Esophagus muscularis mucosa (tissue), 4 donors: ENCODE measurements at regions not wholly inside any gene's neighbourhood (a gene's known extent, or its start where the extent isn't known, plus 50 kb on each side); places are given as distances from the start of the nearest gene placed in this dataset.
"Not testable (repeated sequence)": the region's sequence is repeated elsewhere in the genome, so short reads cannot be mapped to it uniquely, and the experiment has no call there.

ENCODE experiments used
- DNase-seq: peaks from one replicate; pipeline ENCODE4 v3.0.0-alpha.2; 2017; ENCODE audit errors: extremely low spot score
- H3K27ac ChIP-seq, 4 donors: fragments of 200-600 bp; sonication (generic); replicated peaks in 1 of 4; 1 replicate in 3 of 4; 2 replicates in 1 of 4; pipeline ENCODE4 v1.5.1; 2016 to 2019; ENCODE audit warnings: mild to moderate bottlenecking in 1 of 4
- H3K27me3 ChIP-seq, 4 donors: fragments of 200-600 bp; sonication (generic); one replicate each; pipeline versions ENCODE4 v1.5.1 to v1.6.0; 2016 to 2019
- H3K36me3 ChIP-seq, 4 donors: fragments of 200-600 bp; sonication (generic); one replicate each; pipeline ENCODE4 v1.5.1; 2016 to 2019
- H3K4me1 ChIP-seq, 4 donors: fragments of 200-600 bp; sonication (generic); one replicate each; pipeline ENCODE4 v1.5.1; 2016 to 2019
- H3K4me3 ChIP-seq, 4 donors: fragments of 200-600 bp; sonication (generic); 1 replicate in 2 of 4; 2 replicates in 2 of 4; pipeline ENCODE4 v1.5.1; 2016 to 2019; ENCODE audit warnings: mild to moderate bottlenecking in 4 of 4, moderate library complexity in 1 of 4
- H3K9me3 ChIP-seq, 4 donors: fragments of 200-600 bp; sonication (generic); 1 replicate in 3 of 4; 2 replicates in 1 of 4; pipeline ENCODE4 v1.5.1; 2016 to 2019
- EP300 ChIP-seq: sonication (generic); formaldehyde crosslinking; IDR thresholded peaks from one replicate; pipeline ENCODE4 v1.6.1; 2017; ENCODE audit warnings: antibody characterized with exemption
- POLR2A ChIP-seq: fragments of 450-650 bp; IDR thresholded peaks from one replicate; pipeline ENCODE4 v1.6.1; 2017; ENCODE audit warnings: antibody characterized with exemption, moderate library complexity, mild to moderate bottlenecking, low read depth
- POLR2AphosphoS5 ChIP-seq, 2 donors: sonication (generic); formaldehyde crosslinking; IDR thresholded peaks; one replicate each; pipeline ENCODE4 v1.6.1; 2017; ENCODE audit warnings: antibody characterized with exemption in 2 of 2
- WGBS: methylation state at CpG from one replicate; pipeline ENCODE4 v1.1.5; 2018; 5-methylcytosine and 5-hydroxymethylcytosine counted together
- intact Hi-C: fragments of 100-400 bp; cut with DNase I; formaldehyde crosslinking; loops from one replicate; pipeline ENCODE4 v1.15.1; 2023
- TF ChIP-seq, protein P1 (sequence below), 3 experiments: fragments of 200-600 bp in 2 of 3; fragments of 450-650 bp in 1 of 3; sonication (generic) in 2 of 3; IDR thresholded peaks; one replicate each; pipeline ENCODE4 v1.5.1; 2017 to 2019; ENCODE audit warnings: antibody characterized with exemption in 3 of 3, mild to moderate bottlenecking in 2 of 3, moderate library complexity in 1 of 3

DNA sequence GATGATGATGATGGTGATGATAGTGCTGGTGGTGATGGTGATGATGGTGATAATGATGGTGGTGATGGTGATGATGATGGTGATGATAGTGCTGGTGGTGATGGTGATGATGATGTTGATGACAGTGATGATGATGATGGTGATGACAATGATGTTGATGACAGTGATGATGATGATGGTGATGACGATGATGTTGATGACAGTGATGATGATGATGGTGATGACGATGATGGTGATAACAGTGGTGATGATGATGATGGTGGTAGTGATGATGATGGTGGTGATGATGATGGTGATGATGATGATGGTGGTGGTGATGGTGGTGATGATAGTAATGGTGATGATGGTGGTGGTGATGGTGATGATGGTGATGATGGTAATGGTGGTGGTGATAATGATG lies 80.1 kb upstream of the MXRA5 start:
- intact Hi-C loops = no loop called here
- Histone ChIP-seq H3K4me1 (no peaks in the 10 kb centered on the region), H3K36me3 (no peaks in the 10 kb centered on the region), H3K27ac (no peak overlapping the region), H3K4me3 (no peak overlapping the region), H3K27me3 (no peaks in the 10 kb centered on the region), H3K9me3 (no peaks in the 10 kb centered on the region)
- TF ChIP-seq POLR2AphosphoS5 (IDR thresholded peaks at IDR 0.05) (no peak), POLR2A (no peak), EP300 (no peak)
- TF ChIP-seq, protein P1, sequence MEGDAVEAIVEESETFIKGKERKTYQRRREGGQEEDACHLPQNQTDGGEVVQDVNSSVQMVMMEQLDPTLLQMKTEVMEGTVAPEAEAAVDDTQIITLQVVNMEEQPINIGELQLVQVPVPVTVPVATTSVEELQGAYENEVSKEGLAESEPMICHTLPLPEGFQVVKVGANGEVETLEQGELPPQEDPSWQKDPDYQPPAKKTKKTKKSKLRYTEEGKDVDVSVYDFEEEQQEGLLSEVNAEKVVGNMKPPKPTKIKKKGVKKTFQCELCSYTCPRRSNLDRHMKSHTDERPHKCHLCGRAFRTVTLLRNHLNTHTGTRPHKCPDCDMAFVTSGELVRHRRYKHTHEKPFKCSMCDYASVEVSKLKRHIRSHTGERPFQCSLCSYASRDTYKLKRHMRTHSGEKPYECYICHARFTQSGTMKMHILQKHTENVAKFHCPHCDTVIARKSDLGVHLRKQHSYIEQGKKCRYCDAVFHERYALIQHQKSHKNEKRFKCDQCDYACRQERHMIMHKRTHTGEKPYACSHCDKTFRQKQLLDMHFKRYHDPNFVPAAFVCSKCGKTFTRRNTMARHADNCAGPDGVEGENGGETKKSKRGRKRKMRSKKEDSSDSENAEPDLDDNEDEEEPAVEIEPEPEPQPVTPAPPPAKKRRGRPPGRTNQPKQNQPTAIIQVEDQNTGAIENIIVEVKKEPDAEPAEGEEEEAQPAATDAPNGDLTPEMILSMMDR (IDR thresholded peaks at IDR 0.05) = no peak
- DNase-seq = no peak
- WGBS = 95% methylated on average over 2 of the region's 2 CpGs

DNA sequence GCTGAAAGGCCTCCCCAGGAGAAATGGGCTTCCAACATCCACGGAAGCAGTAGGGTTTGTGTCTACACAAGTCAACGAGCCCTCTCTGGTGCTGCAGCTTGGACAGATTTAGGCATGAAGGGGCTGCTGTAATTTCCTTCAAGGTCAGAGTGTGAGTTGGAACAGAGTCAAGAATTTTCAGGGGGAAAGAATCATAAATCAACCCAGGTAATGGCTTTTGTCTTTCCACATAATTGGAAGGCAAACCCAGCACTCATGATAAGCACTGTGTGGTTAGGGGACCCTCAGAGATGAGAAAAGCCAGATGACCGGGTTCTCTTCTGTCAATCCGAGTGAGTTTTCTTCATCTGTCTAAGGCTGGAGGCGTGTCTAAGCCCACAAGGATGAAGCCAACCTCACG lies 78.6 kb upstream of the MXRA5 start:
- Histone ChIP-seq H3K4me1 (no peaks in the 10 kb centered on the region), H3K36me3 (no peaks in the 10 kb centered on the region), H3K4me3 (no peak overlapping the region), H3K27me3 (no peaks in the 10 kb centered on the region), H3K27ac (no peak overlapping the region), H3K9me3 (no peaks in the 10 kb centered on the region)
- intact Hi-C loops = no loop called here
- TF ChIP-seq EP300 (no peak), POLR2AphosphoS5 (IDR thresholded peaks at IDR 0.05) (no peak), POLR2A (no peak)
- TF ChIP-seq, protein P1 (IDR thresholded peaks at IDR 0.05) = no peak
- WGBS = 67% methylated on average over 6 of the region's 6 CpGs
- no peak for DNase-seq

DNA sequence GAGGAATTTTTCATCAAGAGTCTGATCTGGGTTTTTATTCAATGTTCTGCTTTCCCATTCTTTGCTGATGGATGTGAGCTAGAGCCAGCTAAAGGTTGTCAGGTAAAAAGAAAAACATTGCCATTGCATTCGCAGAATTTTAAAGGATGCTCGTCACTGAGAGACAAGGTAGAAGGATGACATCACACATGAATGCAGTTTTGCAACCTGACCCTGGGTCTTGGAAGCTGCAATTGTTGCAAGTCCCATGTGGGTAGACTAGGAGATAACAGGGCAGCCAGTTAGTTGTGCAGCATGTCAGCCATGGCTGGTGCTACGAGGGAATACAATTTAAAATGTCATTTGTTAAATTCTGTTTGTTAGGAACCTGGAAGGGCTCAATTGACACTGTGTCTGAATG lies 73.9 kb upstream of the MXRA5 start:
- 62% methylated on average over 3 of the region's 3 CpGs for WGBS
- TF ChIP-seq, protein P1 (IDR thresholded peaks at IDR 0.05) = no peak
- TF ChIP-seq EP300 = no peak
- TF ChIP-seq POLR2AphosphoS5 (IDR thresholded peaks at IDR 0.05) = no peak
- TF ChIP-seq POLR2A = no peak

DNA sequence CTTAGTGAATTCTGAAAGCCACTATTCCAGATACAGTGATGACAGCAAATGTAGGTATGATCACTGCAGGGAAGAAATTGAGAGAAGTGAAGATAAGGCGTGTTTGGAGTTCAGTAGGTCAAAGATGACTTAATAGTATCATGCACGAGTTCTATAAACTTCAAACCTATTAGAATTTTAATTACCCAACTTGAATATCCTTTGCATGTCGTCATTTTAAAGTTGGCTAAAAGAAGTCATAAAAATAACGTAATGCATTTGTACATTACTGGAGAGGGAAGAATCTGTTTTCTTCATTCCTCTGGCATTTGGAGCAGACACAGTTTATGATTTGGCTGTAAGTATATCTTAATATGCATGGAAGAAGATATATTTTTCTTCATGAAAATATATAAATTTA lies 68.6 kb upstream of the MXRA5 start:
- peaks cover 0 to 7% (median 0%) of the 10 kb centered on the region in 4 donors for H3K9me3 ChIP-seq
- no peaks in the 10 kb centered on the region for H3K36me3 ChIP-seq
- 60% methylated on average over 4 of the region's 4 CpGs for WGBS
- intact Hi-C loops = no loop called here
- TF ChIP-seq EP300 (no peak), POLR2AphosphoS5 (IDR thresholded peaks at IDR 0.05) (no peak), POLR2A (no peak)
- TF ChIP-seq, protein P1 (IDR thresholded peaks at IDR 0.05) = no peak
- no peak overlapping the region for H3K27ac ChIP-seq
- no peak for DNase-seq
- no peak overlapping the region for H3K4me3 ChIP-seq
- H3K4me1 ChIP-seq = no peaks in the 10 kb centered on the region
- H3K27me3 ChIP-seq = no peaks in the 10 kb centered on the region

More for the DNA sequence above, 73.9 kb upstream of the MXRA5 start:
- H3K9me3 ChIP-seq = no peaks in the 10 kb centered on the region
- intact Hi-C loops = no loop called here
- H3K27me3 ChIP-seq = no peaks in the 10 kb centered on the region
- no peak for DNase-seq
- no peaks in the 10 kb centered on the region for H3K36me3 ChIP-seq
- H3K27ac ChIP-seq = no peak overlapping the region
- no peaks in the 10 kb centered on the region for H3K4me1 ChIP-seq
- no peak overlapping the region for H3K4me3 ChIP-seq

DNA sequence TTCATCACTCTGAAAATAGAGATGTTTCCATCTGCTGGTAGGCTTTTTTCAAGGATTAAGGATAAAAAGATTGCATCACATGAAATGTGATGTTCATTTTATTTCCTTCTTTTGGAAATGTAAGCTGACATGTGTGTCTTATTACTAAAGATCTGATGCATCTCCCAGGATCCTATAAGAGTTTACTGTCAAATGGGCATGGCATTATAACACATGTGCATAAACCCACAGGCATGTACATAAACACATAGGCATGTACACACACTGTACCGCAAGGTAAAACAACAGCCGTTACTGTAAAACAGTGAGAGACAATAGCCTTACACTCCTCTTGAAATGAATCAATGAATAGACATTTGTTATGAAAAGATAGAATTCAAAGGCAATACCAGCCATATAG lies 65.2 kb upstream of the MXRA5 start:
- H3K4me1 ChIP-seq, H3K36me3 ChIP-seq, H3K9me3 ChIP-seq, H3K4me3 ChIP-seq, H3K27ac ChIP-seq, DNase-seq, H3K27me3 ChIP-seq, intact Hi-C loops: not testable (repeated sequence)
- 84% methylated on average over 2 of the region's 2 CpGs for WGBS

DNA sequence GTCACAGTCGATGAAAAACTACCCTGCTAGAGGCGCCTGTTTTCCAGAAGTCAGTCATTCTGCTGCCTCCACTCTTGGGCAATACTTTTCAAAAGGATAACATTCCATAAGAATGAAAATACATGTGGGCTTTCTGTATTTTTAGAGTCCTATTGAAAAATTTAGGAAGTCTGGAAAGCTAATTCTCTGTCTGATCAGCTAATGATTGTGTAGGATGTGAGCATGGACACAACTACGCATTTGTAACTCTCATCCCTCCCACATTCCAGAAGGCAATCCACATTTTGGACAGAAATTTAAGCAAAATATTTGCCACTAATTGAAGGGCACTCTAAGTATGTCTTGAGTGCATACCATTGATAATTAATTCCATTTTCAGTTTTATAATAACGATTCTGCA lies 63.5 kb upstream of the MXRA5 start:
- H3K9me3 ChIP-seq, H3K4me3 ChIP-seq, H3K27me3 ChIP-seq, H3K4me1 ChIP-seq, H3K36me3 ChIP-seq, H3K27ac ChIP-seq, intact Hi-C loops, DNase-seq: not testable (repeated sequence)
- WGBS = 88% methylated on average over 4 of the region's 4 CpGs
